Kidney epithelial cell (primary cell): ENCODE measurements at regions not wholly inside any gene's neighbourhood (a gene's known extent, or its start where the extent isn't known, plus 50 kb on each side); places are given as distances from the start of the nearest gene placed in this dataset.

Experiments used
- DNase-seq: peaks from one replicate; pipeline ENCODE4 v3.0.0-alpha.2; 2010; ENCODE audit warnings: low read depth
- H3K27me3 ChIP-seq: 2 replicates; pipeline ENCODE4 v1.6.0; 2011; ENCODE audit warnings: low read length; ENCODE audit not compliant: control insufficient read depth, insufficient read depth
- H3K36me3 ChIP-seq: 2 replicates; pipeline ENCODE4 v1.5.1; 2011; ENCODE audit warnings: low read length; ENCODE audit not compliant: control insufficient read depth, insufficient read depth
- H3K4me3 ChIP-seq: 2 replicates; pipeline ENCODE4 v1.5.1; 2011; ENCODE audit warnings: low read depth, mild to moderate bottlenecking, control low read depth, low read length
- CTCF ChIP-seq: IDR thresholded peaks from 2 replicates; pipeline ENCODE4 v1.5.1; 2011; ENCODE audit warnings: mild to moderate bottlenecking, moderate library complexity, low read length, control low read depth, inconsistent platforms; ENCODE audit not compliant: insufficient read depth, poor library complexity, severe bottlenecking

GRCh38 chr15:94792196-94792595 is 560.8 kb downstream of the MCTP2 start:
- DNase-seq: no peak
- no peaks in the 10 kb centered on the region for H3K27me3 ChIP-seq
- no peak for TF ChIP-seq CTCF
- H3K4me3 ChIP-seq: no peak overlapping the region
- H3K36me3 ChIP-seq: no peaks in the 10 kb centered on the region

- H3K36me3 ChIP-seq: no peaks in the 10 kb centered on the region
- DNase-seq: no peak
- TF ChIP-seq CTCF: no peak
- H3K27me3 ChIP-seq: no peaks in the 10 kb centered on the region
- no peak overlapping the region for H3K4me3 ChIP-seq
Observed at GRCh38 chr15:94793207-94793606, 561.8 kb downstream of the MCTP2 start.

- DNase-seq: peak; percentile 35
- Histone ChIP-seq H3K36me3 (no peaks in the 10 kb centered on the region), H3K27me3 (no peaks in the 10 kb centered on the region), H3K4me3 (no peak overlapping the region)
- no peak for TF ChIP-seq CTCF
Observed at GRCh38 chr15:94793641-94794040, 562.3 kb downstream of the MCTP2 start.

GRCh38 chr15:94804613-94805012 is 573.3 kb downstream of the MCTP2 start:
- H3K4me3 ChIP-seq: no peak overlapping the region
- no peaks in the 10 kb centered on the region for H3K36me3 ChIP-seq
- DNase-seq: no peak
- no peak for TF ChIP-seq CTCF
- H3K27me3 ChIP-seq: no peaks in the 10 kb centered on the region

- Histone ChIP-seq H3K36me3 (no peaks in the 10 kb centered on the region), H3K4me3 (no peak overlapping the region), H3K27me3 (no peaks in the 10 kb centered on the region)
- DNase-seq: no peak
- no peak for TF ChIP-seq CTCF
Observed at GRCh38 chr15:94815110-94815731, 583.9 kb downstream of the MCTP2 start.

- no peak for DNase-seq
- Histone ChIP-seq H3K36me3 (no peaks in the 10 kb centered on the region), H3K4me3 (no peak overlapping the region), H3K27me3 (no peaks in the 10 kb centered on the region)
- TF ChIP-seq CTCF: no peak
Observed at GRCh38 chr15:94815914-94816313, 584.6 kb downstream of the MCTP2 start.
